Stomach (tissue), 8 donors: ENCODE measurements at regions not wholly inside any gene's neighbourhood (a gene's known extent, or its start where the extent isn't known, plus 50 kb on each side); places are given as distances from the start of the nearest gene placed in this dataset.

Source experiments
- DNase-seq, 2 donors: peaks; one replicate each; pipeline versions ENCODE4 v3.0.0 to v3.0.0-alpha.2; 2013 to 2019
- H3K27ac ChIP-seq, 5 donors: fragments of 200-600 bp in 4 of 5; sonication (generic) in 4 of 5; one replicate each; pipeline ENCODE4 v1.5.1; 2013 to 2019; ENCODE audit warnings: mild to moderate bottlenecking in 1 of 5, moderate library complexity in 1 of 5
- H3K27me3 ChIP-seq, 3 donors: fragments of 200-600 bp; sonication (generic); one replicate each; pipeline ENCODE4 v1.5.1; 2017 to 2019; ENCODE audit warnings: mixed run types in 1 of 3
- H3K36me3 ChIP-seq, 4 donors: fragments of 200-600 bp; sonication (generic); 1 replicate in 3 of 4; 2 replicates in 1 of 4; pipeline ENCODE4 v1.5.1; 2016 to 2019
- H3K4me1 ChIP-seq, 4 donors: fragments of 200-600 bp; sonication (generic); one replicate each; pipeline ENCODE4 v1.5.1; 2016 to 2019
- H3K4me3 ChIP-seq, 4 donors: fragments of 200-600 bp; sonication (generic) in 3 of 4; one replicate each; pipeline ENCODE4 v1.5.1; 2016 to 2019; ENCODE audit warnings: mild to moderate bottlenecking in 1 of 4
- H3K9me3 ChIP-seq, 4 donors: fragments of 200-600 bp; sonication (generic); one replicate each; pipeline ENCODE4 v1.5.1; 2016 to 2019
- CTCF ChIP-seq, 7 experiments: fragments of 450-650 bp in 4 of 7; fragments of 200-600 bp in 3 of 7; sonication (generic) in 3 of 7; IDR thresholded peaks; one replicate each; pipeline ENCODE4 v1.5.1; 2016 to 2019; ENCODE audit warnings: antibody characterized with exemption in 7 of 7, control low read depth in 2 of 7, mild to moderate bottlenecking in 1 of 7
- EP300 ChIP-seq: sonication (generic); formaldehyde crosslinking; IDR thresholded peaks from one replicate; pipeline ENCODE4 v1.6.1; 2017; ENCODE audit warnings: antibody characterized with exemption
- POLR2A ChIP-seq, 4 donors: fragments of 450-650 bp; IDR thresholded peaks; one replicate each; pipeline ENCODE4 v1.6.1; 2016; ENCODE audit warnings: antibody characterized with exemption in 4 of 4, control low read depth in 2 of 4, mild to moderate bottlenecking in 1 of 4, moderate library complexity in 1 of 4
- POLR2AphosphoS5 ChIP-seq, 3 donors: sonication (generic); formaldehyde crosslinking; IDR thresholded peaks; one replicate each; pipeline ENCODE4 v1.6.1; 2016; ENCODE audit warnings: antibody characterized with exemption in 3 of 3
- WGBS, 5 donors: extraction: QIAGEN DNeasy Blood & Tissue Kit in 3 of 5; methylation state at CpG; one replicate each; pipeline versions ENCODE4 v1.1.5 to v1.1.7; 2013 to 2018; 5-methylcytosine and 5-hydroxymethylcytosine counted together
- intact Hi-C: fragments of 100-400 bp; cut with DNase I; formaldehyde crosslinking; loops from one replicate; pipeline ENCODE4 v1.15.1; 2023; ENCODE audit warnings: low total_unique reads
- donor health status: healthy with polysubstance abuse.
- donor health status: Bipolar disorder and iron deficiency.
- donor health status: healthy.

- 66 to 84% (median 79%) methylated on average over 5 of the region's 5 CpGs for WGBS, 5 donors
- H3K27ac ChIP-seq: no peak overlapping the region
- intact Hi-C loops: no loop called here
- H3K27me3 ChIP-seq: no peaks in the 10 kb centered on the region
- no peaks in the 10 kb centered on the region for H3K9me3 ChIP-seq
- no peaks in the 10 kb centered on the region for H3K4me1 ChIP-seq
- no peaks in the 10 kb centered on the region for H3K36me3 ChIP-seq
- TF ChIP-seq EP300 (no peak), POLR2A (IDR thresholded peaks at IDR 0.05) (no peak), CTCF (IDR thresholded peaks at IDR 0.05) (no peak), POLR2AphosphoS5 (IDR thresholded peaks at IDR 0.05) (no peak)
- DNase-seq: no peak
- no peak overlapping the region for H3K4me3 ChIP-seq
Observed at GRCh38 chr3:66851894-66852613, 146.1 kb upstream of the KBTBD8 start.

GRCh38 chr3:66854601-66855151 lies 143.4 kb upstream of the KBTBD8 start:
- Histone ChIP-seq H3K36me3 (no peaks in the 10 kb centered on the region), H3K4me1 (no peaks in the 10 kb centered on the region), H3K4me3 (no peak overlapping the region), H3K27me3 (no peaks in the 10 kb centered on the region), H3K27ac (no peak overlapping the region), H3K9me3 (no peaks in the 10 kb centered on the region)
- no peak for DNase-seq
- intact Hi-C loops: no loop called here
- 45 to 55% (median 51%) methylated on average over 4 of the region's 4 CpGs for WGBS, 5 donors
- TF ChIP-seq CTCF (IDR thresholded peaks at IDR 0.05): no peak
- no peak for TF ChIP-seq POLR2A (IDR thresholded peaks at IDR 0.05)
- no peak for TF ChIP-seq POLR2AphosphoS5 (IDR thresholded peaks at IDR 0.05)
- TF ChIP-seq EP300: no peak

DNA sequence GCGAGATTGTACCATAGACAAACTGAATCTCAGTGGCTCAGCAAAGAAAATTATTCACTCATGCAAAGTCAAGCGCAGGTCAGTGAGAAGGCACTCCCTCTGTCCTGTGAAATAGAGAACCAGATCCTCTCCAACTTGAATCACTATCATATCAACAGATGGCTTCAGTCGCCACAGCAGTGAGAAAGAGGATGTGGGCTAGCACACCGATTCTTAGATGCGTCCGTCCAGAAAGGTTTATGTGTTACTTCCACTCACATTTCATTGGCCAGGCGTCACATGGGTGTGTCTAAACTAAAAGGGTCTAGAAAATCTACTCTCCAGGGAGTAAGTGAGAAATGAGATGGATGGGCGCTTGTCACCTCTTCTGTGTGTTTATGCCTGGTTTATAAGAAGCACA lies 141.6 kb upstream of the KBTBD8 start:
- no peaks in the 10 kb centered on the region for H3K9me3 ChIP-seq
- WGBS, 5 donors: 66 to 81% (median 78%) methylated on average over 8 of the region's 8 CpGs
- no peaks in the 10 kb centered on the region for H3K4me1 ChIP-seq
- TF ChIP-seq POLR2A (IDR thresholded peaks at IDR 0.05) (no peak), CTCF (IDR thresholded peaks at IDR 0.05) (no peak)
- H3K4me3 ChIP-seq: no peak overlapping the region
- H3K27ac ChIP-seq: no peak overlapping the region
- intact Hi-C loops: no loop called here
- no peak for DNase-seq
- H3K27me3 ChIP-seq: no peaks in the 10 kb centered on the region
- no peaks in the 10 kb centered on the region for H3K36me3 ChIP-seq

DNA sequence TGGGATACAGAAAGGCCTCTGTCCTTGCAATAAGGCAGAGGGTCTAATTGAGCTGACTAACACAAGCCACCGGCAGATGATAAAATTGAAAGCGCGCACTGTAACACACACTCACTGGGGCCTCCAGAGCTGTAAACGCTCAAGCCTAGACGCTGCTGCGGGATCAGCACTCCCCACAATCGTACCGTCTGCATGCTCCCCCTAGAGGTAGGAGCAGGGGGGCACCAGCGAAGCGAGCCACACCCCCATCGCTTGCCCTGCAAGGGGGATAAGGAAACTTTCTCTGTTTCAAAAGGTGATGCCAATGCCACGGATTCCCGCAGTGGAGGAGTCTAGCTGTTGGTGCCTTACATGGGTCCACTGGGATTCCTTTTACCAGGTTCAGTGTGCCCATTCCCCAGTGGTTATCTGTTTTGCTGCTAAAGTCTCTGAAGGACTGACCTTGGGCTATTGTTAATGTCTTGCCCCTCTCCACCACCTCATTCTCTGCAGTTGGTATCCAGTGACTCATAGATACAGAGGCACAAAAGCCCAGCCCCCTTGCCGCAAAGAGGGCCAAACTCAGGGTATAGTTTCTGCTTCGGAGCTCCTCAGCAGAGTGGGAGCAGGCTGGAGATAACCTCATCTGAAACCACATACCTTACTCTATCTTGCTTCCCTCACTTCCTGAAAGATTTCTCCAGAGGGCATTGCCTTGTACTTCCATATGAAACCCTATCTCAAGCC lies 139.3 kb upstream of the KBTBD8 start:
- 65 to 74% (median 70%) methylated on average over 15 of the region's 15 CpGs for WGBS, 5 donors
- TF ChIP-seq POLR2A (IDR thresholded peaks at IDR 0.05) (no peak), CTCF (IDR thresholded peaks at IDR 0.05) (no peak), EP300 (no peak), POLR2AphosphoS5 (IDR thresholded peaks at IDR 0.05) (no peak)
- intact Hi-C loops: no loop called here

More for the DNA sequence above, 139.3 kb upstream of the KBTBD8 start:
- Histone ChIP-seq H3K27ac (no peak overlapping the region), H3K4me3 (no peak overlapping the region), H3K9me3 (no peaks in the 10 kb centered on the region), H3K27me3 (no peaks in the 10 kb centered on the region), H3K4me1 (no peaks in the 10 kb centered on the region), H3K36me3 (no peaks in the 10 kb centered on the region)
- no peak for DNase-seq
